ENCODE measurements at regions not wholly inside any gene's neighbourhood (a gene's known extent, or its start where the extent isn't known, plus 50 kb on each side); places are given as distances from the start of the nearest gene placed in this dataset.

- H3K9me3 ChIP-seq (ENCODE audit: control insufficient read depth, low read length): no peaks in the 10 kb centered on the region
- no peak overlapping the region for H3K4me3 ChIP-seq (ENCODE audit: low read length)
- H3K4me1 Mint-ChIP-seq: no peaks in the 10 kb centered on the region
- H3K27ac Mint-ChIP-seq: no peak overlapping the region
- H3K27me3 Mint-ChIP-seq (ENCODE audit: insufficient read depth): no peaks in the 10 kb centered on the region
- no peak overlapping the region for H3K4me3 Mint-ChIP-seq
- H3K9ac ChIP-seq (ENCODE audit: extremely low read depth, low read length, poor library complexity, severe bottlenecking): no peak overlapping the region
- no peak overlapping the region for H3K27ac ChIP-seq (ENCODE audit: low read depth, low read length)
- no peaks in the 10 kb centered on the region for H3K4me1 ChIP-seq (ENCODE audit: control insufficient read depth, insufficient read depth, low read length)
- no peak for DNase-seq
- no peaks in the 10 kb centered on the region for H3K27me3 ChIP-seq (ENCODE audit: control insufficient read depth, insufficient read depth, low read length, poor library complexity, severe bottlenecking)
- H3K36me3 Mint-ChIP-seq (ENCODE audit: low read depth): no peaks in the 10 kb centered on the region
- no peaks in the 10 kb centered on the region for H3K36me3 ChIP-seq (ENCODE audit: control insufficient read depth, insufficient read depth, low read length)
- H3K9me3 Mint-ChIP-seq: no peaks in the 10 kb centered on the region
- no peak for TF ChIP-seq CTCF (conservative IDR thresholded peaks at IDR 0.05)
- no CpG with 5 or more reads among the region's 2 CpGs for WGBS, 2 experiments (ENCODE audit: insufficient coverage in 1 of 2, insufficient read length in 1 of 2)
Measured at GRCh38 chr5:161169776-161170175, 317.8 kb upstream of the ATP10B start.

GRCh38 chr5:161167016-161167767 is 315.2 kb upstream of the ATP10B start:
- no peak overlapping the region for H3K4me3 Mint-ChIP-seq
- H3K27me3 Mint-ChIP-seq (ENCODE audit: insufficient read depth): no peaks in the 10 kb centered on the region
- H3K9me3 Mint-ChIP-seq: no peaks in the 10 kb centered on the region

GRCh38 chr5:161165998-161166660 is 314.1 kb upstream of the ATP10B start:
- Mint-ChIP-seq H3K4me1 (no peaks in the 10 kb centered on the region), H3K4me3 (no peak overlapping the region), H3K36me3 (ENCODE audit: low read depth) (no peaks in the 10 kb centered on the region), H3K27me3 (ENCODE audit: insufficient read depth) (no peaks in the 10 kb centered on the region), H3K27ac (no peak overlapping the region), H3K9me3 (no peaks in the 10 kb centered on the region)
- 96 to 97% methylated on average over 15 to 30 of the region's 30 CpGs for WGBS, 2 experiments (ENCODE audit: insufficient coverage in 1 of 2, insufficient read length in 1 of 2)
- Histone ChIP-seq H3K9ac (ENCODE audit: extremely low read depth, low read length, poor library complexity, severe bottlenecking) (no peak overlapping the region), H3K4me3 (ENCODE audit: low read length) (no peak overlapping the region), H3K9me3 (ENCODE audit: control insufficient read depth, low read length) (no peaks in the 10 kb centered on the region), H3K4me1 (ENCODE audit: control insufficient read depth, insufficient read depth, low read length) (no peaks in the 10 kb centered on the region), H3K27me3 (ENCODE audit: control insufficient read depth, insufficient read depth, low read length, poor library complexity, severe bottlenecking) (no peaks in the 10 kb centered on the region), H3K27ac (ENCODE audit: low read depth, low read length) (no peak overlapping the region), H3K36me3 (ENCODE audit: control insufficient read depth, insufficient read depth, low read length) (no peaks in the 10 kb centered on the region)
- DNase-seq: peak; percentile 48
- no peak for TF ChIP-seq CTCF (conservative IDR thresholded peaks at IDR 0.05)

More at GRCh38 chr5:161167016-161167767, 315.2 kb upstream of the ATP10B start:
- no peak for DNase-seq
- Histone ChIP-seq H3K4me3 (ENCODE audit: low read length) (no peak overlapping the region), H3K36me3 (ENCODE audit: control insufficient read depth, insufficient read depth, low read length) (no peaks in the 10 kb centered on the region), H3K4me1 (ENCODE audit: control insufficient read depth, insufficient read depth, low read length) (no peaks in the 10 kb centered on the region), H3K9ac (ENCODE audit: extremely low read depth, low read length, poor library complexity, severe bottlenecking) (no peak overlapping the region), H3K27me3 (ENCODE audit: control insufficient read depth, insufficient read depth, low read length, poor library complexity, severe bottlenecking) (no peaks in the 10 kb centered on the region), H3K27ac (ENCODE audit: low read depth, low read length) (no peak overlapping the region), H3K9me3 (ENCODE audit: control insufficient read depth, low read length) (no peaks in the 10 kb centered on the region)
- TF ChIP-seq CTCF (conservative IDR thresholded peaks at IDR 0.05): no peak
- H3K4me1 Mint-ChIP-seq: no peaks in the 10 kb centered on the region
- 63 to 88% methylated on average over 1 to 6 of the region's 6 CpGs for WGBS, 2 experiments (ENCODE audit: insufficient coverage in 1 of 2, insufficient read length in 1 of 2)
- no peak overlapping the region for H3K27ac Mint-ChIP-seq
- H3K36me3 Mint-ChIP-seq (ENCODE audit: low read depth): no peaks in the 10 kb centered on the region

All from endodermal cell (in vitro differentiated cells).